NCI-H1048 (cell line): ENCODE measurements at regions not wholly inside any gene's neighbourhood (a gene's known extent, or its start where the extent isn't known, plus 50 kb on each side); places are given as distances from the start of the nearest gene placed in this dataset.

ENCODE experiments used
- DNase-seq: peaks from one replicate; lab custom pipeline; 2025; lab: John Stamatoyannopoulos, UW

DNA sequence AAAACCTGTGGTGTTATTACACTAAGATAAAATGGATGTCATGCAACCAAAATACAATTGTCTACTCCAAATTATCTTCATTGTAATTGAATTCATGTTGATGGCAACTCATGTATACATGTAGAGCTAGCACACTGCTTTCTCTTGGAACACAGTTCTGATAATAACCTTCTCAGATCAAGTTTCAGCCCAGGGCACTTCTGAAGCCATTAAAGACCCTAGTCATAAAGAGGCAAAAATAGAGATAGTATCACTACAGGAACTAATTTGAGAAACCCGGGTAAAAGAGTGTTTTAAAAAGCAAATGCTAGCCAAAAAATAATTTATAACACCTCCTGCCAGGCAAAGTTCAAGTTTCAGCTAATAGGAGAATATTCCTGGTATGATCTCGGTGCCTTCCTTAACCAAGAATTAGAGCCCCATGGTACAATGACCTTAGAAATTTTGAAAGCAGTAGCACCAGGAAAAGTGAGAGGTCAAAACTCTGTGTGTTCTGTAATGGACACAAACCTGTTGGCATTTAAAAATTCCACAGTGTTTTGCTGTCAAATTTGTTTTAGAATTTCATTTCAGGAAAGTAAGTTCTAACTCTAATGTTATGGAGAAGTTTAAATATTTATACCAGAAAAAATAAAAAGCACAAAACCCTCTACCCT lies 105.0 kb upstream of the FRMD6 start:
- DNase-seq, result no peak

DNA sequence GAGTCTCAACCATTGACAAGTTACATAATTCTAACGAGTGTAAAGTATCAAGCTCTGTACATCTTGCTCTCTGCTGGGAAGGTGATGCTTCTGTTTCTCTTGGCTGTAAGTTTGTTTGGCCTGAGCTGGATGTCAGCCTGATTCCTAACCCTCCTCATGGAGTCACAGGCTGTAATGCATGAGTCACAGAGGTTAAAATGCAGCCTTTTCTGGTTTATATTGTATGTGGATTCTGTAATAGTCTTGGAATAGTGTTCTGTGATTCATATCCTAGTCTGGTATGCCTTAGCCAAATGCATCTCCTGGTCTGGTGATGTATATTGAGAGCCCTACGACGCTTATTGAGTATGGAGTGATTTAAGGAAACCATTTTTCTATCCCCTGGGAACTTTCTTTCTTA lies 104.5 kb upstream of the FRMD6 start:
- DNase-seq, result no peak

- DNase-seq, result no peak
These were observed 104.0 kb upstream of the FRMD6 start for GRCh38 chr14:51547701-51548100.

DNA sequence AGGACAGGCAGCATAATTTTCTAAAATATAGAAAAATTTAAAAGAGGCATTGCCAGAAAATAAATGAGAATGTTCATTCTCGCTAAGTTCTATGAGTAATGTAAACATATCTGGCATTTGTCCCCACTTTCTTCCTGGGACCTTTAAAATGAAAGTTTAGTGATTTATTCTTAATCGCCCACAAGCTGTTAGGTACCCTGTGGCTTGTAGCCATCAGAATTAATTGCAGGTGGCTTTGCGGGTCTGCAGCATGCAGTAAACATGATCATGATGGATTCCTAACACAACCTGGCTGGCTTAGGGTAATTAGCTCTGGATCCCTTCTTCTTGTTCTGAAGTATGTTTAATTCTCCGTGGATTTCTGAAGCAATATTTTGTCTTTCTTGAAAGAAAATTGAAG lies 103.5 kb upstream of the FRMD6 start:
- DNase-seq, result no peak

DNA sequence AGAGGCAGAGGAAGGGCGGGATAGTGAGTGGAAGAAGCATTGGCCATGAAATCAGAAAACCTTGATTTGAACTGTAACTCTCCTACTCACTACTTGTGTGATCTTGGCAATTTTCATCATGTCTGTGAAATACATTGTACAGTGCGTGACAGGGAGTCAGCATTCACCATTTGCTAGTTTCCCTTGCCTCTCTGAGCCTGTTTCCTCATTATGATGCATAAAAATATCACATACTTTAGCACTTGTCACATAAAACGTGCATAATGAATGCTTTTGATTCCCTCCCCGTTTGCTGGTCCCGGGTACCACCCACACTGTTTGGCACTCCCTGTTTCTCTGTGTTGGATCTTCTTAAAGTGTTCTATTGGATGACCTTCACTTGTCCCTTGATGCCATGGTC lies 101.1 kb upstream of the FRMD6 start:
- DNase-seq, result no peak

- no peak for DNase-seq
These were observed 99.4 kb upstream of the FRMD6 start for GRCh38 chr14:51552275-51552674.

- no peak for DNase-seq
These were observed 98.8 kb upstream of the FRMD6 start for GRCh38 chr14:51552768-51553404.

DNA sequence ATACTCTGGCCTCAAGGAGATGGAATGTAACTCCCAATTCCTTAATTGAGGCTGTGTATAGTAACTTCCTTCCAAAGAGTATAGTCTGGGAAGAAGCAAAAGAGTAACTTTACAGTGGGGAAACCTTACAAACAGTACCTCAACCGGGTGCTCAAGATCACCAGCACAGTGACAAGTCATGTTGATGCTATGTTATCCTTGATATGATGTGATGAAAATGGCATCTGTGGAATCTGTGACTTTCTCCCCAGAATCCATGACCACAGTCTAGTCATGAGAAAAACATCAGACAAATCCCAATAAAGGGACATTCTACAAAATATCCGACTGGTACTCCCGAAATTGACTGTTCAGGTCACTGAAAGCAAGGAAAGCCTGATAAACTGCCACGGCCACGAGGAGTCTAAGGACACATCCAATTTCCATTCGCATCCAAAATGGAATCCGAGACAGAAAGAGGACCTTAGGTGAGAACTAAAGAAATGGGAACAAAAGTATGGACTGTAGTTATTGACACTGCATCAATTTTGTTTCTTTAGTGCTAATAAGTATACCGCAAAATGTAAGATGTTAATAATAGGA lies 97.3 kb upstream of the FRMD6 start:
- DNase-seq, result no peak

GRCh38 chr14:51554953-51555352 lies 96.8 kb upstream of the FRMD6 start:
- no peak for DNase-seq

DNA sequence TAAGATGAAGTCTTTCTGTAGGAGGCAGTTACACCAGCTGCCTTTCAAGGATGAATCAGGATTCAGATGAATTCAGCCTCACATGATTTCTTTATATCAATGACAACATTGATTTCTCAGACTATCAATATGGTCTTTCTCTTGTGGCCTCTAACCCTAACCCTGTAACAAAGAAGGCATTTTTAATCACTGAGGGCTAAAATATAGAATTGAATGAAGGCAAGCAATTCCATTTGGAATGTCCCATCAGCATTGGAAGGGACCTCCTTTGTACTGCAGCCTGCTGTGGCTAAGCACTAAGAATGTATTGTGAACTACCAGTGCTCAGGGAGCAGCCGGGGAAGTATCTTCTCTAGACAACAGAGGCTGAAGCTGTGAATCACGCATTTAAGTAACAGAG lies 90.6 kb upstream of the FRMD6 start:
- DNase-seq, result no peak

DNA sequence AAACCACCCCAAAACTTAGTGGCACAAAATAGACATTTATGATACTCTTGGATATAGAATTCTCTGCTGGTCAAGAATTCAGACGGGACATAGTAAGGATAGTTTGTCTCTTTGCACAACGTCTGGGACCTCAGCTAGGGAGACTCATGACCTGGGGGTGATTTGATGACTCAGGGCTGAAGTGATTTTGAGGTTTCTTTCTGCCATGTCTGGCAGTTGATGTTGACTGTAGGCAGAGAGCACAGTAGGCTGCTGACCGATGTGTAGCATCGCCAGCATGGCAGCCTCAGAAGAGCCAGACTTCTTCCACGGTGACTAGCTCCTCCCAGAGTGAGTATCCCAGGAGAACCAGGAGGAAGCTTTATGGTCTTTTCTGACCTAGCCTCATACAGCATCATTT lies 88.9 kb upstream of the FRMD6 start:
- no peak for DNase-seq

- no peak for DNase-seq
These were observed 88.2 kb upstream of the FRMD6 start for GRCh38 chr14:51563560-51563959.

GRCh38 chr14:51564460-51564859 lies 87.2 kb upstream of the FRMD6 start:
- no peak for DNase-seq

DNA sequence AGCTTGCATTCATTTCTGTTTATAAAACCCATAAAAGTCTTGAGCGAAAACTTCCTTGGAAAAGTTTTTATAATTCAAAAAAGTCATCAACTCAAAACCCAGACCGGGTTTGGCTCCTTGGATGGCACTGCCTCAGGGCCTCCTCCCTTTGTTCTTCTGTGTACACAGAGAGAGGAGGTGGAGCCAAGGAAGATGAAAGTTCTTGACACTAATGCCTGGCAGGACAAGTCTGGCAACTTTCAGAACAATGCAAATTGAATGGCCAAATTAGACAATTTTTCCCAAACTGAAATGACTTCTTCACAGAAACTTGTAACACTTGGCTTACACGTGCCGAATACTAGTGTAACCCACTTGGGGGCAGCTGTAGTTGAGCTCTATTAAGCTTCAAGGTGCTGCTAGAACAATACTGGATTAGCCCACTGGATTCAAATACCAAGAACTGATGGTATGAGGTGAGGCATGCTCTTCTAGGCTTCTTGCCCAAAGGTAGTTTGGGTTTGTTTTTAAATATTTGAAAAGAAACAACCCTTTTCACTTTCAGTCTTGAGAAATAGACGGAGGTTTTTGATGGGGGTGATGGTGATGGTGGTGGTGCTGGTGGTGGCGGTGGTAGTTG lies 86.6 kb upstream of the FRMD6 start:
- no peak for DNase-seq

DNA sequence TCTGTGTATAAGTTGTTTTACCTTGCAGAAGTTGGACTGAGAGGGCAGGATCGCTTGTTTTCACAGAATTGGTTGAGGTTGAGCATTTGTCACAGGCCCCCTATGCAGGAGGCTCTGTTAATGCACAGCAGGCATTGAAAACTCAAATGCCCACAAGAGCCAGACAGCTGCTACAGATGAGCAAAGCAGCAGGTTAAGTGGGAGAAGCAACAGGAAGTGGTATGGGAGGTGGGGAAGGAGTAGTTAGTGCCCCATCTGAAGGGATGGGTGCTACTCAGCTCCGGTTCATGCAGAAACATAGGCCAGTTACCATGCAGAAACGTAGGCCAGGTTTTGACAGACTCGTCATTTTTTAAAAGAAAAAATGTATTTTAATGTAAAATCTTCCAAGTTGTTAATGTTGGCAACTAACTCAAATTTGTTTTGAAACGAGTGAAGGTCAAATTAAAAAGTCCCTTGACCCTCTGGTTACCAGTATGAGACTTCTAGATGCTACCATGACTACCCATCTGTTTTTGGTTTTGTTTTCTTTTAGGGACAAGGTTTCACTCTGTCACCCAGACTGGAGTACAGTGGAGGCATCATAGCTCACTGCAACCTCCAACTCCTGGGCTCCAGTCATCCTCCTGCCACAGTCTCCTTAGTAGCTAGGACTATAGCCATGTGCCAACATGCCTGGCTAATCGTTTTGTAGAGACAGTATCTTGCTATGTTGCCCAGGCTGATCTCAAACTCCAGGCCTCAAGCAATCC lies 84.7 kb upstream of the FRMD6 start:
- no peak for DNase-seq

GRCh38 chr14:51568366-51568765 lies 83.3 kb upstream of the FRMD6 start:
- DNase-seq, result no peak

DNA sequence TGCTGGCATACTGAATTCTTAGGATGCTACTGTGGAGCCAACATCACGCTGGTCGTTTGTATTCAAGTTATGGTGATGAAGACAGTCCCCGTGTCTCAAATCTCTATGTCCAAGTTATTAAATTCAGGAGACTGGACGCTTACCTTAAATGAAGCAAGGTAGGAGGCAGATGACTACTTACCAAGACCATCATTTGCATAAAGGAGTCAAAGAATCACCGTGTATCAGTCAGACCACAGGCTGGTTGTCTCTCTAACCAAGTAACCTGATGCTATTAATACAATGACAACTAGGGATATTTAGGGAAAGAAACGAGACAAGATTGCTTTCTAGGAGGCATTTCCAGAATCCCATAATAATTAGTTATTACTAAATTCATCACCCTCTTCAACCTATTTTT lies 78.1 kb upstream of the FRMD6 start:
- DNase-seq, result no peak

DNA sequence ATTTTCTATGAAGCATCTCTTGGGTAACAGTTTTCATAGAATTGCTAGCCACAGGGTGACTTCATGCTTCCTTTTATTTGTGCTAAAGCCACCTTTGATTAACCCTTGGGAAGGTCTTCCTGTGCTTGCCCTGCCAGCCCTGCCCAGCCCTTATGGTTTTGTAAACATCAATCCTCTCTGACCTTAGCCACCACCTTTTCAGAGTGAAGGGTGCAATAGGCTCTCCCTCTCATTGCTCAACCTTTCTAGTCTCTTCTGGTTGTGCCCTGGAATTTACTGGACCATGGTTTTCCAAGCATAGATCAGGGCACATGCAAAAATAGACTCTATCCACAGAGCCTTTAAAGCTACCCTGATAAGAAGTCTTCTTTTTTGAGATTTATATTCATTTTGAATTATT lies 77.7 kb upstream of the FRMD6 start:
- no peak for DNase-seq

DNA sequence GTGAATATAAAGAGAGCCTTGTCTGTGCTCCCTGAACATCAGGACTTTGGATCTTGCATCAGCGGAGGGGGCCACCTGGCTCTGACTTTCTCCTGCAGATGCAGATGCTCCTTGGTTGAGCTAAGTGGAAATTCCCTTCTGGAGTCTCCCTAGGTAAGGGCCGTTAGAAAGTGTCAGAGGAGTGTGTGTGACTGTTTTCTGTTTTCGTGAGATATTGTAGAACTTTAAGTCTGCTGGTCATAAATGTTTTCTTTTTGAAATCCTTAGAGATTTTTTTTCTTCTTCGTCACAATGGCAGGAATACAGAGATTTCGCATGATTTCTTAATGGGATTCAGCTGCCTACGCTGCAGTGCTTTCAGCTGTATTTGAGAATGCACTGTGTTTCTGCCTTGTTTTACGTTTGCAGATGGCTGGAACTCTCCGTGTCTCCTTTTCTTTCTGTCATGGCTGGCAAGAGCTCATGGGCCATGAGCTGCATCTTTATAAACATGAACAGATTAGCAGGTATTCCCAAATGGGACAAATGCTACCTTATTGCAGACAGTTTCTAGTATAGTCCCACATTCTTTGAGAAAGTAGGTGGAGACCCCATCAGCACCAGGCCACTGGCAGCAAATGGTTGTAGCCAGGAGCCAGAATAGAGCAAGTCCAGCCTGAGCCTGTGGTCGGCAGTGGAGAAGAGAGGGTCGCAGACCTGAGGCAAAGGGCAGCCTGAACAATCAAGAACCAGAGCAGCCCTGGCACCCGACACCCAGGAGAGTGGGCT lies 76.2 kb upstream of the FRMD6 start:
- DNase-seq, result no peak

GRCh38 chr14:51576117-51576430 lies 75.6 kb upstream of the FRMD6 start:
- DNase-seq, result no peak

GRCh38 chr14:51576879-51577278 lies 74.8 kb upstream of the FRMD6 start:
- no peak for DNase-seq

GRCh38 chr14:51578853-51579252 lies 72.9 kb upstream of the FRMD6 start:
- DNase-seq, result no peak
